Mucosa of descending colon (tissue), 3 donors: ENCODE measurements at regions not wholly inside any gene's neighbourhood (a gene's known extent, or its start where the extent isn't known, plus 50 kb on each side); places are given as distances from the start of the nearest gene placed in this dataset.

Experiments used
- ATAC-seq: fragments of 200-7000 bp; cut with Tn5 transposase; one replicate; pipeline ENCODE4 v1.9.1; 2020; ENCODE audit warnings: mild to moderate bottlenecking, moderate library complexity
- DNase-seq, 3 donors: peaks; one replicate each; pipeline ENCODE4 v3.0.0-alpha.2; 2020
- H3K36me3 ChIP-seq: fragments of 200-600 bp; one replicate; pipeline ENCODE4 v1.8.0; 2021; ENCODE audit warnings: low read depth, mild to moderate bottlenecking
- H3K4me1 ChIP-seq: fragments of 200-600 bp; one replicate; pipeline ENCODE4 v1.8.0; 2021; ENCODE audit warnings: low read depth, mild to moderate bottlenecking
- H3K4me3 ChIP-seq: fragments of 200-600 bp; one replicate; pipeline ENCODE4 v1.8.0; 2021; ENCODE audit warnings: mild to moderate bottlenecking
- H3K9me3 ChIP-seq: fragments of 200-600 bp; one replicate; pipeline ENCODE4 v1.8.0; 2021; ENCODE audit warnings: mild to moderate bottlenecking
- CTCF ChIP-seq: fragments of 200-600 bp; IDR thresholded peaks from one replicate; pipeline ENCODE4 v1.8.0; 2022; ENCODE audit warnings: antibody characterized with exemption, mild to moderate bottlenecking
- intact Hi-C, 2 donors: fragments of 100-400 bp; cut with DNase I in 1 of 2; cut with micrococcal nuclease in 1 of 2; formaldehyde crosslinking; loops; one replicate each; pipeline versions ENCODE4 v1.11.0 to v1.11.1; 2022; cut with DNase I, micrococcal nuclease
- donor health status: DM: no; HTN: no; CAD: no; lungs with moderate emphysema.
- donor health status: DM: no; HTN: no; CAD: no.
- donor health status: DM: no; HTN: yes; CAD: no.

GRCh38 chr18:40414155-40414754, 1540.8 kb upstream of the PIK3C3 start:
- Histone ChIP-seq H3K36me3 (no peaks in the 10 kb centered on the region), H3K9me3 (no peaks in the 10 kb centered on the region), H3K4me1 (no peaks in the 10 kb centered on the region), H3K4me3 (no peak overlapping the region)
- intact Hi-C loops = no loop called here
- DNase-seq (peak in 1 of 3 donors; percentile 15), ATAC-seq (no peak)
- TF ChIP-seq CTCF = no peak

- intact Hi-C loops = no loop called here
- no peak for TF ChIP-seq CTCF
- no peak overlapping the region for H3K4me3 ChIP-seq
- no peaks in the 10 kb centered on the region for H3K9me3 ChIP-seq
- ATAC-seq (peak; percentile 61), DNase-seq (peak in 2 of 3 donors; percentile 26 to 58)
- no peaks in the 10 kb centered on the region for H3K4me1 ChIP-seq
- H3K36me3 ChIP-seq = no peaks in the 10 kb centered on the region
These were observed 1541.9 kb upstream of the PIK3C3 start for GRCh38 chr18:40413160-40413559.

GRCh38 chr18:40412410-40412809, 1542.6 kb upstream of the PIK3C3 start:
- Histone ChIP-seq H3K36me3 (no peaks in the 10 kb centered on the region), H3K4me3 (no peak overlapping the region), H3K4me1 (no peaks in the 10 kb centered on the region), H3K9me3 (no peaks in the 10 kb centered on the region)
- intact Hi-C loops = no loop called here
- TF ChIP-seq CTCF = no peak
- DNase-seq (no peak), ATAC-seq (no peak)

- intact Hi-C loops = no loop called here
- Histone ChIP-seq H3K4me3 (no peak overlapping the region), H3K36me3 (no peaks in the 10 kb centered on the region), H3K4me1 (no peaks in the 10 kb centered on the region), H3K9me3 (no peaks in the 10 kb centered on the region)
- DNase-seq (no peak), ATAC-seq (no peak)
- no peak for TF ChIP-seq CTCF
These were observed 1547.1 kb upstream of the PIK3C3 start for GRCh38 chr18:40407909-40408308.

GRCh38 chr18:40404284-40404683, 1550.8 kb upstream of the PIK3C3 start:
- no peak for ATAC-seq
- no peak for DNase-seq
- TF ChIP-seq CTCF = no peak
- H3K9me3 ChIP-seq = no peaks in the 10 kb centered on the region
- H3K36me3 ChIP-seq = no peaks in the 10 kb centered on the region
- no peaks in the 10 kb centered on the region for H3K4me1 ChIP-seq
- H3K4me3 ChIP-seq = no peak overlapping the region
- intact Hi-C loops = no loop called here

GRCh38 chr18:40402052-40402451, 1553.0 kb upstream of the PIK3C3 start:
- intact Hi-C loops = no loop called here
- Histone ChIP-seq H3K4me3 (no peak overlapping the region), H3K4me1 (no peaks in the 10 kb centered on the region), H3K9me3 (no peaks in the 10 kb centered on the region), H3K36me3 (no peaks in the 10 kb centered on the region)
- DNase-seq (no peak), ATAC-seq (no peak)
- TF ChIP-seq CTCF = no peak
